Tongue (tissue), 1 donor: ENCODE measurements at regions not wholly inside any gene's neighbourhood (a gene's known extent, or its start where the extent isn't known, plus 50 kb on each side); places are given as distances from the start of the nearest gene placed in this dataset.
"Not testable (repeated sequence)": the region's sequence is repeated elsewhere in the genome, so short reads cannot be mapped to it uniquely, and the experiment has no call there.

Experiments
- DNase-seq: peaks from one replicate; pipeline ENCODE4 v3.0.0-alpha.2; 2015

GRCh38 chrX:46220822-46221221, 324.4 kb downstream of the ZNF674 start:
- DNase-seq, result no peak

- no peak for DNase-seq
Measured at GRCh38 chrX:46218373-46218772, 326.8 kb downstream of the ZNF674 start.

- no peak for DNase-seq
Measured at GRCh38 chrX:46216406-46216805, 328.8 kb downstream of the ZNF674 start.

- no peak for DNase-seq
Measured at GRCh38 chrX:46211079-46211478, 334.1 kb downstream of the ZNF674 start.

- DNase-seq, result peak; percentile 1
Measured at GRCh38 chrX:46209768-46210167, 335.5 kb downstream of the ZNF674 start.

GRCh38 chrX:46209037-46209436, 336.2 kb downstream of the ZNF674 start:
- DNase-seq, result no peak

GRCh38 chrX:46208225-46208854, 336.9 kb downstream of the ZNF674 start:
- DNase-seq, result peak; percentile 0

GRCh38 chrX:46204721-46205422, 340.3 kb downstream of the ZNF674 start:
- no peak for DNase-seq

GRCh38 chrX:46202733-46203514, 342.3 kb downstream of the ZNF674 start:
- no peak for DNase-seq

GRCh38 chrX:46200413-46200812, 344.8 kb downstream of the ZNF674 start:
- no peak for DNase-seq

GRCh38 chrX:46198858-46199257, 346.4 kb downstream of the ZNF674 start:
- DNase-seq, result no peak

- DNase-seq, result not testable (repeated sequence)
Measured at GRCh38 chrX:46186811-46187106, 358.5 kb downstream of the ZNF674 start.

- DNase-seq, result no peak
Measured at GRCh38 chrX:46185923-46186810, 359.1 kb downstream of the ZNF674 start.

GRCh38 chrX:46184749-46185148, 360.5 kb downstream of the ZNF674 start:
- no peak for DNase-seq

- DNase-seq, result peak; percentile 4
Measured at GRCh38 chrX:46180258-46180687, 364.9 kb downstream of the ZNF674 start.

- no peak for DNase-seq
Measured at GRCh38 chrX:46179748-46180147, 365.5 kb downstream of the ZNF674 start.

GRCh38 chrX:46178763-46179162, 366.5 kb downstream of the ZNF674 start:
- no peak for DNase-seq

GRCh38 chrX:46173159-46173558, 372.1 kb downstream of the ZNF674 start:
- no peak for DNase-seq

- not testable (repeated sequence) for DNase-seq
Measured at GRCh38 chrX:46171457-46171856, 373.8 kb downstream of the ZNF674 start.

GRCh38 chrX:46169808-46170207, 375.4 kb downstream of the ZNF674 start:
- DNase-seq, result no peak

GRCh38 chrX:46168254-46168653, 377.0 kb downstream of the ZNF674 start:
- peak; percentile 76 for DNase-seq

GRCh38 chrX:46165866-46166265, 379.4 kb downstream of the ZNF674 start:
- DNase-seq, result no peak
